Sigmoid colon (tissue), 4 donors: ENCODE measurements at regions not wholly inside any gene's neighbourhood (a gene's known extent, or its start where the extent isn't known, plus 50 kb on each side); places are given as distances from the start of the nearest gene placed in this dataset.

Experiments
- CTCF ChIP-seq, 4 experiments: fragments of 450-650 bp in 3 of 4; fragments of 200-600 bp in 1 of 4; IDR thresholded peaks; one replicate each; pipeline ENCODE4 v1.5.1; 2016 to 2019; ENCODE audit warnings: antibody characterized with exemption in 4 of 4, mild to moderate bottlenecking in 3 of 4, moderate library complexity in 2 of 4
- POLR2AphosphoS5 ChIP-seq, 4 donors: sonication (generic); formaldehyde crosslinking; IDR thresholded peaks; one replicate each; pipeline ENCODE4 v1.6.1; 2017; ENCODE audit warnings: antibody characterized with exemption in 4 of 4

- TF ChIP-seq CTCF (IDR thresholded peaks at IDR 0.05), result no peak
- no peak for TF ChIP-seq POLR2AphosphoS5 (IDR thresholded peaks at IDR 0.05)
These were observed 292.4 kb upstream of the PWP1 start for GRCh38 chr12:107393043-107393717.
